HG03354 (cell line): ENCODE measurements at regions not wholly inside any gene's neighbourhood (a gene's known extent, or its start where the extent isn't known, plus 50 kb on each side); places are given as distances from the start of the nearest gene placed in this dataset.
"Not testable (repeated sequence)": the region's sequence is repeated elsewhere in the genome, so short reads cannot be mapped to it uniquely, and the experiment has no call there.

ENCODE experiments used
- ATAC-seq: cut with Tn5 transposase; IDR thresholded peaks from one replicate; pipeline ENCODE4 v1.9.1; 2021; ENCODE audit warnings: mild to moderate bottlenecking; ENCODE audit not compliant: unreplicated experiment, poor library complexity, severe bottlenecking

DNA sequence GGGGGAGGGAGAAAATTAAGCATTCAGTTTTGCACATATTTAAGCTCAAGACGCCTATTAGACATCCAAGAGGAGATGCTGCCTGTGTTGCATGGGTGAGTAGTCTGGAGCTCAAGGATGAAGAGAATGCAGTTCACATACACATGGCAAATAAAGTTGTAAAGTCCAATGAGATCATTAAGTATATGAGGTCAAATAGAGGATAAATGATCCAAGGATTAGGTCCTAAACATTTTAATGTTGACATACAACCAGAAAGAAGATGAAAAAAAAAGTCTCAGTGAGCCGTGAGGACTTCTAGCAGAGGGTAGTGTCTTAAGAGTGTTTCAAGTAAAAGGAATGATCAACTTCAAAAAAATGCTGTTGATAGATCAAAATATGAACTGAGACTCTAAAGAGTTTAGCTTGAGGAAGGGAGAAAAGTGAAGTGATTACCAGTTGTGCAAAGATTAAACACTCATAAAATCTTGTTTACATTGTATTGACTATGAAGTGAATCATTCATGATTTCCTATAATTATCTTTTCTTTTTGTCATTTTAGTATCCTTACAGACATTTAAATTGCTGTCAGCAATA lies 251.8 kb downstream of the ZNF608 start:
- ATAC-seq, result no peak

- no peak for ATAC-seq
Measured at GRCh38 chr5:124492444-124493224, 253.8 kb downstream of the ZNF608 start.

GRCh38 chr5:124490315-124490714 lies 256.1 kb downstream of the ZNF608 start:
- not testable (repeated sequence) for ATAC-seq

DNA sequence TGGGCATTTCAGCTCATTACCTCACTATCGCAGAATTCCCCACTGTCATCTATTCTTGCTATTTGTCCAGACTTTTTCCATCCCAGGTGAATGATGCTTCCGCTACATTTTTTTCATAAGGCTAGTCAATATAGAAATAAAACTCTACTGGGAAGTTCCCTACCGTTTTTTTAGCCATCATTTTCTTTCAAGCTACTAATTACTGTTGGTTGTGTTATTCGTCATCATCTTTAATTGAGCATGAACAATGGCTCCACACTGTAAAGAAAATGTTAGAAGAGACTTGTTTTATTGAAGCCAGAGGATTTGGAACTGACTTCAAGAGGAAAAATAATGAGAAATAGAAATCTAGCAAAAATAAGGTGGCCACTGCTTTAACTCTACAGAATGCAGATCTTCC lies 265.0 kb downstream of the ZNF608 start:
- no peak for ATAC-seq

DNA sequence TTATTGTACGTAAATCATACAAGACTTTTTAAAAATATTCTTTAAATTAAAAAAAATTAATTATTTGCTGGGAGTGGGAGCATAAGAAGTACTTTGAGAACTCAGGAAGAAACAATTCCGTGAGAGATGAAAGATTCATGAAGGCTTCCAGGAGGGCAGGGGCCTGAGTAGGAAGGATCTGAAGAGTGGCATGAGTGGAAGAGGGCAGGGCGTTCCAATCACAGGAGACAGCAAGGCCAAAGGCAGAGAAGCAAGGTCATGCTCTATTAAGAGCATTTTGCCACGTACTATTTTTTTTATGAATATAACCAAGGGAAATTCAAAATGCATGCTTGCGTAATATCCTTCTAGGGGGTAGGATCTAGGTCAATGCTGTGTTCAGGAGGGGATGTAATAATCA lies 265.5 kb downstream of the ZNF608 start:
- ATAC-seq, result no peak

DNA sequence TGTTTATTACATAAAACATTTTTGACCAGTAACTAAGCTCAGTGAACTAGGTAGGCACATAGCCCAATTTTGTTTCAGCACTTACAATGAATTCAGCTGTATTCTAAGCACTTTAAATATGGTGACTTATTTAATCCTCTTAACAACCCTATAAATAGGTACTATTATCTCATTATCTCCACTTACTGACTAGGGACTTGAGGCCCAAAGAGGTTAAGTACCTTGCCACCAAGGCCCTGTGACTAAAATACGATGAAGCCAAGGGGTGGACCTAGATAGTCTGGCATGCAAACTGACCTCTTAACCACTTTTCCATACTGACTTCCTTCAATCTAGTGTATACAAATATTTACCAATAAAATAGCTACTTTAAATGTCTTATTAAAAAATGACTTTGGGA lies 266.4 kb downstream of the ZNF608 start:
- ATAC-seq, result no peak

DNA sequence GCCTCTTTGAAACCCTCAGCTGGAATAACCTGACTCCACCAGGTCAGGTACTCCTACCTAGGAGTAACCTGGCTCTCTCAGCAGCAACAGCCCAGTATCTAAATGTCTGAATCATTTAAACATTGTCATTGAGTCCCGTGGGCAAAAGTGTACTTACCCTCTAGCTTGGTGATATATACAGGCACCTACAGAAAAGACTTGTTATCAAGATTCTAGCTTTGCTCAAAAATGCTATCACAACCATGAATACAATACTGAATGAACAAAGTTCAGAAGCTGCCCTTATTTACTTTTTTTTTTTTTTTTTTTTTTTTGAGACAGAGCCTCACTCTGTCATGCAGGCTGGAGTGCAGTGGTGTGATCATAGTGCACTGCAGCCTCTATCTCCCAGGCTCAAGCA lies 268.2 kb downstream of the ZNF608 start:
- no peak for ATAC-seq

DNA sequence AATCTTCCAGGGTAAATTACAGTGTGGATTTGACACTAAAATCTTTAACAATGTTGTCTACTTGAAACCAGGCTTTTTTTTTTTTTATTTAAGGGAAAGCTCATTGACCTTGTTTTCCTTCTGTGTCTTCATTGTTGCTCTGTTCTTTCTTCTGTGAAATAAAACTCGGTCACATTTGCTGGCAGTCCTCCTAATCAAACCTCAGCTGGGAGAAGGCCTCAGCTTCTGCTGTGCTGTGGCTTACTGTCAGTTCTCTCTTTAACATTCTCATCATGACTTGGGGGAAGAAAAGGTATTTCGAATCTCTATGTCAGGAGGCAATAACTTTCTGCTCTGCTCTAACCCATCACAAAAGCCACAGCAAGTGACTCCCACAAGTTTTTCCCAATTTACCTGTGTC lies 268.9 kb downstream of the ZNF608 start:
- no peak for ATAC-seq

GRCh38 chr5:124477062-124477461 lies 269.4 kb downstream of the ZNF608 start:
- ATAC-seq, result no peak

DNA sequence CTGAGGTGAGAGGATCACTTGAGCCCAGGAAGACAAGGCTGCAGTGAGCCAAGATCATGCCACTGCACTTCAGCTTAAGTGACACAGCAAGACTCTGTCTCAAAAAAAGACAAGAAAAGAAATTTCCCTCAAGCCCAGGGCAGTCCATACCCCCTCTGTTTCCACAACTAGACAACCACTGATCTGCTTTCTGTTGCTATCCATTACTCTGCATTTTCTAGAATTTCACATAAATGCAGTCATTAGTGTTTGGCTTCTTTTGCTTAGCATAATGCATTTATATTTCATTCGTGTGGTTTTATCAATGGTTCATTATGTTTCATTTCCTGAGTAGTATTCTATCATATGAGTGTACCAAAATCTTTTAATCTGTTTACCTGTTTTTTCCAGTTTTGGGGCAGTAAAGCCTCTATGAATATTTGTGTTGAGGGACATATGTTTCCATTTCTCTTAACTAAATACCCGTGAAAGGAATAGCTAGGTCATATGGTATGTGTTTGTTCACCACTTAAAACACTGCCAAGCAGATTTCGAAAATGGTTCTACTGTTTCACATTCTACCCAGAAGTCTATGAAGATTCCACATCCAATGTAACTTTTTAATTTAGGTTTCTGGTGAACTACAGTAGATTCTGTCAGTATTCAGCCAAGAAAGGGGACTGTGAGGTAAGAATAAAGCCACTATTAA lies 271.8 kb downstream of the ZNF608 start:
- ATAC-seq, result no peak

- no peak for ATAC-seq
Measured at GRCh38 chr5:124468671-124469411, 277.6 kb downstream of the ZNF608 start.

- ATAC-seq, result no peak
Measured at GRCh38 chr5:124467745-124468144, 278.7 kb downstream of the ZNF608 start.

- ATAC-seq, result no peak
Measured at GRCh38 chr5:124466011-124466410, 280.4 kb downstream of the ZNF608 start.

- ATAC-seq, result no peak
Measured at GRCh38 chr5:124463851-124464250, 282.6 kb downstream of the ZNF608 start.

GRCh38 chr5:124462751-124463150 lies 283.7 kb downstream of the ZNF608 start:
- ATAC-seq, result no peak

GRCh38 chr5:124461941-124462340 lies 284.5 kb downstream of the ZNF608 start:
- no peak for ATAC-seq

GRCh38 chr5:124461157-124461556 lies 285.3 kb downstream of the ZNF608 start:
- no peak for ATAC-seq

DNA sequence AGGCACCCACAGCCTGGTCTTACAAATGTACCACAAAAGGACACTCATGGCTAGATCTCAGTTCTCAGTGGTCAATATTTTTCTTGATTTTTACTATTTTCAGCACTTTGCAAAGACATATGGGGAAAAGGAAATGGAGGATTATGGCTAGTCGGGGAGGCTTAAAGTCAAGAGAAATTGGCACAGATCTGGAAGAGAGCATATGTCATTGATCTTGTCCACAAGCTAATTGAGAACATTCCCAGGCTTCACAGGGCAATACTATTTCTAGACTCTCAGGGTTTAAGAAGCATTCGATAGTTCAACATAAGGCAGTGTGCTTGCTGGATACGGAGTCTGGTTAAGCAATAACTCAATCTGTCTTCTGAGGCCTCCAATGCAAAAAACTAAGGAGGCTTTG lies 285.8 kb downstream of the ZNF608 start:
- no peak for ATAC-seq

DNA sequence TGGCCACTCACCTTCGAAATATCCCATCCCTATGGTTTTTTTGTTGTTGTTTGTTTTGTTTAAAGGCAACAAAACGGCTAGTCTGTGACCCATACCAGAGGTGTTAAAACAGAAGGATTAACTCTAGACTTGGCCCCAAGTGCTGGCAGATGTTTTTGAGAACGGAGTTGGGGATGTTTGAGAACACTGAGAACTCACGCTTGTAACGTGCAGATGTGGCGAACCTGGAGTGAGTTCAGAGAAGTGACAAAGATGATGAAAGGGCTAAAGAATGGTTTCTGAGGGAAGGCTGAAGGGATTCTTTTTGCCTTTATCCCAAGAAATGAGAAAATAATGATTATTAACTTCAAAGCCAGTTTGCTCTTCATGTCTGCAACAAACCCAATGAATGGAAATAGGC lies 286.5 kb downstream of the ZNF608 start:
- ATAC-seq, result no peak

GRCh38 chr5:124457901-124458300 lies 288.5 kb downstream of the ZNF608 start:
- ATAC-seq, result no peak
